ENCODE measurements at regions not wholly inside any gene's neighbourhood (a gene's known extent, or its start where the extent isn't known, plus 50 kb on each side); places are given as distances from the start of the nearest gene placed in this dataset.

- H3T11ph ChIP-seq (ENCODE audit: low read length): no peak overlapping the region
- H3K56ac ChIP-seq (ENCODE audit: insufficient read length, low read depth, low read length): no peak overlapping the region
- WGBS (ENCODE audit: extremely low coverage, insufficient read length, low lambda C conversion rate): no CpG with 5 or more reads among the region's 2 CpGs
- no peaks in the 10 kb centered on the region for H3K4me1 Mint-ChIP-seq
- no peaks in the 10 kb centered on the region for H3K4me1 ChIP-seq (ENCODE audit: insufficient read depth, low read length)
- H3K27me3 ChIP-seq (ENCODE audit: insufficient read depth, low read length): no peaks in the 10 kb centered on the region
- H3K27ac ChIP-seq (ENCODE audit: insufficient read length, low read depth, low read length): no peak overlapping the region
- no peak overlapping the region for H2BK20ac ChIP-seq (ENCODE audit: low read depth, low read length, poor library complexity, severe bottlenecking)
- H3K4ac ChIP-seq (ENCODE audit: low read depth, low read length): no peak overlapping the region
- no peaks in the 10 kb centered on the region for H3K79me2 ChIP-seq (ENCODE audit: insufficient read depth, low read length)
- no peak overlapping the region for H3K9ac ChIP-seq (ENCODE audit: extremely low read depth, insufficient read length, low read length)
- no peak overlapping the region for H3K27ac Mint-ChIP-seq
- H4K91ac ChIP-seq (ENCODE audit: insufficient read length, low read depth, low read length): no peak overlapping the region
- TF ChIP-seq CTCF (conservative IDR thresholded peaks at IDR 0.05): no peak
- H3K14ac ChIP-seq (ENCODE audit: insufficient read depth, low read length): no peak overlapping the region
- H3K4me3 Mint-ChIP-seq: no peak overlapping the region
- no peak overlapping the region for H2AK5ac ChIP-seq (ENCODE audit: insufficient read length, low read length)
- DNase-seq: no peak
- H3K23ac ChIP-seq (ENCODE audit: insufficient read length, low read depth, low read length): no peak overlapping the region
- H2BK12ac ChIP-seq (ENCODE audit: insufficient read length, low read depth, low read length): no peak overlapping the region
- no peak overlapping the region for H3K18ac ChIP-seq (ENCODE audit: insufficient read length, low read depth, low read length)
- H3K4me2 ChIP-seq (ENCODE audit: insufficient read depth, insufficient read length, low read length): no peak overlapping the region
- no peaks in the 10 kb centered on the region for H3K9me3 Mint-ChIP-seq
- H4K5ac ChIP-seq (ENCODE audit: insufficient read length, low read depth, low read length): no peak overlapping the region
- no peaks in the 10 kb centered on the region for H3K9me3 ChIP-seq (ENCODE audit: control insufficient read depth, low read depth, low read length)
- H2AFZ ChIP-seq (ENCODE audit: low read length): no peak overlapping the region
- no peak overlapping the region for H2BK15ac ChIP-seq (ENCODE audit: low read depth, low read length)
- no peaks in the 10 kb centered on the region for H3K23me2 ChIP-seq (ENCODE audit: insufficient read length, low read depth, low read length, poor library complexity, severe bottlenecking)
- H3K36me3 Mint-ChIP-seq (ENCODE audit: insufficient read depth in 1 of 3, low read depth in 3 of 3): no peaks in the 10 kb centered on the region
- no peak overlapping the region for H4K8ac ChIP-seq (replicated peaks; ENCODE audit: insufficient read length, low read depth, low read length)
- no peaks in the 10 kb centered on the region for H4K20me1 ChIP-seq (ENCODE audit: control insufficient read depth, insufficient read depth, insufficient read length)
- H3K79me1 ChIP-seq (ENCODE audit: insufficient read depth, low read depth, low read length, poor library complexity, severe bottlenecking): no peaks in the 10 kb centered on the region
- no peak overlapping the region for H2BK5ac ChIP-seq (ENCODE audit: insufficient read length, low read length)
- no peak overlapping the region for H2BK120ac ChIP-seq (ENCODE audit: low read depth, low read length, poor library complexity, severe bottlenecking)
- H3K27me3 Mint-ChIP-seq (ENCODE audit: low read depth): no peaks in the 10 kb centered on the region; the same call in 1 of the 2 replicates
These were observed 118.1 kb upstream of the LSAMP start for GRCh38 chr3:116563351-116563750.
